Chondrocyte (in vitro differentiated cells): ENCODE measurements at regions not wholly inside any gene's neighbourhood (a gene's known extent, or its start where the extent isn't known, plus 50 kb on each side); places are given as distances from the start of the nearest gene placed in this dataset.
"Not testable (repeated sequence)": the region's sequence is repeated elsewhere in the genome, so short reads cannot be mapped to it uniquely, and the experiment has no call there.

Experiments
- DNase-seq: peaks from one replicate; pipeline ENCODE4 v3.0.0; 2021; ENCODE audit warnings: mixed read lengths, low spot score
- H3K27ac Mint-ChIP-seq: one replicate; pipeline ENCODE4 v1.8.0; 2021; ENCODE audit warnings: mild to moderate bottlenecking, moderate library complexity, mixed read lengths; ENCODE audit not compliant: unreplicated experiment
- H3K27me3 Mint-ChIP-seq: 2 replicates; pipeline ENCODE4 v1.8.0; 2021; ENCODE audit warnings: low read depth, mixed read lengths
- H3K36me3 Mint-ChIP-seq: 2 replicates; pipeline ENCODE4 v1.8.0; 2021; ENCODE audit warnings: low read depth, mixed read lengths
- H3K4me1 Mint-ChIP-seq: 2 replicates; pipeline ENCODE4 v1.8.0; 2021; ENCODE audit warnings: low read depth, mild to moderate bottlenecking, mixed read lengths
- H3K4me3 Mint-ChIP-seq: one replicate; pipeline ENCODE4 v1.8.0; 2021; ENCODE audit warnings: mild to moderate bottlenecking, moderate library complexity, mixed read lengths; ENCODE audit not compliant: unreplicated experiment
- H3K9me3 Mint-ChIP-seq: 2 replicates; pipeline ENCODE4 v1.8.0; 2021; ENCODE audit warnings: low read depth, mixed read lengths
- CTCF ChIP-seq: fragments of 200-600 bp; sonication (generic); IDR thresholded peaks from 2 replicates; pipeline ENCODE4 v1.5.0; 2021; ENCODE audit warnings: antibody characterized with exemption, mild to moderate bottlenecking, moderate library complexity

- H3K27me3 Mint-ChIP-seq: peaks cover 33% of the 10 kb centered on the region
- H3K4me1 Mint-ChIP-seq: peaks cover 30% of the 10 kb centered on the region
- no peak overlapping the region for H3K27ac Mint-ChIP-seq
- TF ChIP-seq CTCF: no peak
- H3K4me3 Mint-ChIP-seq: no peak overlapping the region
- DNase-seq: no peak
- H3K36me3 Mint-ChIP-seq: no peaks in the 10 kb centered on the region
- H3K9me3 Mint-ChIP-seq: no peaks in the 10 kb centered on the region
Measured at GRCh38 chr3:193819117-193820010, 226.4 kb downstream of the OPA1 start.

GRCh38 chr3:193821151-193821668 is 228.2 kb downstream of the OPA1 start:
- Mint-ChIP-seq H3K36me3 (no peaks in the 10 kb centered on the region), H3K27me3 (peaks cover 41% of the 10 kb centered on the region), H3K9me3 (peaks cover 3% of the 10 kb centered on the region), H3K4me3 (no peak overlapping the region), H3K27ac (no peak overlapping the region), H3K4me1 (peaks cover 33% of the 10 kb centered on the region)
- TF ChIP-seq CTCF: no peak
- DNase-seq: no peak

GRCh38 chr3:193822492-193823212 is 229.6 kb downstream of the OPA1 start:
- Mint-ChIP-seq H3K9me3 (peaks cover 3% of the 10 kb centered on the region), H3K27ac (no peak overlapping the region), H3K4me3 (no peak overlapping the region), H3K4me1 (peaks cover 27% of the 10 kb centered on the region), H3K36me3 (no peaks in the 10 kb centered on the region), H3K27me3 (peaks cover 47% of the 10 kb centered on the region)
- no peak for TF ChIP-seq CTCF
- no peak for DNase-seq

- H3K27me3 Mint-ChIP-seq: peaks cover 51% of the 10 kb centered on the region
- H3K4me1 Mint-ChIP-seq: peaks cover 27% of the 10 kb centered on the region
- not testable (repeated sequence) for H3K9me3 Mint-ChIP-seq, H3K4me3 Mint-ChIP-seq, DNase-seq, H3K36me3 Mint-ChIP-seq, H3K27ac Mint-ChIP-seq
Measured at GRCh38 chr3:193823213-193823605, 230.2 kb downstream of the OPA1 start.

- TF ChIP-seq CTCF: no peak
- DNase-seq: no peak
- Mint-ChIP-seq H3K27me3 (peaks cover 53% of the 10 kb centered on the region), H3K4me1 (peaks cover 29% of the 10 kb centered on the region), H3K9me3 (peaks cover 3% of the 10 kb centered on the region), H3K36me3 (peaks cover 2% of the 10 kb centered on the region), H3K27ac (no peak overlapping the region), H3K4me3 (no peak overlapping the region)
Measured at GRCh38 chr3:193824365-193824764, 231.4 kb downstream of the OPA1 start.
